GM08714 (cell line): ENCODE measurements at regions not wholly inside any gene's neighbourhood (a gene's known extent, or its start where the extent isn't known, plus 50 kb on each side); places are given as distances from the start of the nearest gene placed in this dataset.

Experiments used
- H3K4me3 ChIP-seq: fragments of 200-500 bp; sonication (Bioruptor generic); 2 replicates; pipeline ENCODE4 v1.5.1; 2014; ENCODE audit warnings: mild to moderate bottlenecking, low read length, inconsistent platforms
- ZNF274 ChIP-seq: IDR thresholded peaks from 2 replicates; pipeline ENCODE4 v1.6.1; 2012; ENCODE audit warnings: mild to moderate bottlenecking, low read depth, low read length

GRCh38 chr6:139654888-139655782 is 280.7 kb upstream of the CITED2 start:
- no peak overlapping the region for H3K4me3 ChIP-seq

GRCh38 chr6:139654309-139654708 is 279.9 kb upstream of the CITED2 start:
- TF ChIP-seq ZNF274, result no peak
- no peak overlapping the region for H3K4me3 ChIP-seq

More at GRCh38 chr6:139654888-139655782, 280.7 kb upstream of the CITED2 start:
- TF ChIP-seq ZNF274, result no peak

GRCh38 chr6:139653111-139653510 is 278.7 kb upstream of the CITED2 start:
- no peak for TF ChIP-seq ZNF274
- no peak overlapping the region for H3K4me3 ChIP-seq

GRCh38 chr6:139650941-139651340 is 276.5 kb upstream of the CITED2 start:
- TF ChIP-seq ZNF274, result no peak
- no peak overlapping the region for H3K4me3 ChIP-seq

- H3K4me3 ChIP-seq, result no peak overlapping the region
- no peak for TF ChIP-seq ZNF274
These were observed 275.3 kb upstream of the CITED2 start for GRCh38 chr6:139649732-139650131.

GRCh38 chr6:139649128-139649527 is 274.7 kb upstream of the CITED2 start:
- no peak for TF ChIP-seq ZNF274
- no peak overlapping the region for H3K4me3 ChIP-seq

GRCh38 chr6:139648430-139649000 is 274.1 kb upstream of the CITED2 start:
- no peak overlapping the region for H3K4me3 ChIP-seq
- TF ChIP-seq ZNF274, result no peak

GRCh38 chr6:139647841-139648240 is 273.4 kb upstream of the CITED2 start:
- H3K4me3 ChIP-seq, result no peak overlapping the region
- no peak for TF ChIP-seq ZNF274

GRCh38 chr6:139647016-139647415 is 272.6 kb upstream of the CITED2 start:
- no peak for TF ChIP-seq ZNF274
- H3K4me3 ChIP-seq, result no peak overlapping the region

GRCh38 chr6:139644821-139645220 is 270.4 kb upstream of the CITED2 start:
- no peak for TF ChIP-seq ZNF274
- H3K4me3 ChIP-seq, result no peak overlapping the region

GRCh38 chr6:139643986-139644385 is 269.5 kb upstream of the CITED2 start:
- no peak for TF ChIP-seq ZNF274
- H3K4me3 ChIP-seq, result no peak overlapping the region

- no peak for TF ChIP-seq ZNF274
- H3K4me3 ChIP-seq, result no peak overlapping the region
These were observed 267.9 kb upstream of the CITED2 start for GRCh38 chr6:139642346-139642745.

GRCh38 chr6:139641376-139641775 is 266.9 kb upstream of the CITED2 start:
- TF ChIP-seq ZNF274, result no peak
- H3K4me3 ChIP-seq, result no peak overlapping the region

GRCh38 chr6:139640921-139641320 is 266.5 kb upstream of the CITED2 start:
- H3K4me3 ChIP-seq, result no peak overlapping the region
- TF ChIP-seq ZNF274, result no peak

- TF ChIP-seq ZNF274, result no peak
- no peak overlapping the region for H3K4me3 ChIP-seq
These were observed 266.0 kb upstream of the CITED2 start for GRCh38 chr6:139640448-139640847.

- TF ChIP-seq ZNF274, result no peak
- H3K4me3 ChIP-seq, result no peak overlapping the region
These were observed 265.1 kb upstream of the CITED2 start for GRCh38 chr6:139639507-139639906.
